GM12873 (cell line): ENCODE measurements at regions not wholly inside any gene's neighbourhood (a gene's known extent, or its start where the extent isn't known, plus 50 kb on each side); places are given as distances from the start of the nearest gene placed in this dataset.

ENCODE experiments used
- CTCF ChIP-seq: IDR thresholded peaks from 2 replicates; pipeline ENCODE4 v1.5.1; 2012; ENCODE audit warnings: low read depth, mild to moderate bottlenecking, moderate library complexity, low read length, control low read depth; ENCODE audit not compliant: insufficient read depth; ENCODE audit errors: missing control alignments

GRCh38 chr14:52202151-52202550 lies 65.3 kb upstream of the PTGDR start:
- no peak for TF ChIP-seq CTCF

- no peak for TF ChIP-seq CTCF
These were observed 77.1 kb upstream of the PTGDR start for GRCh38 chr14:52190337-52190931.

GRCh38 chr14:52189325-52189724 lies 78.2 kb upstream of the PTGDR start:
- no peak for TF ChIP-seq CTCF

GRCh38 chr14:52188381-52188780 lies 79.1 kb upstream of the PTGDR start:
- TF ChIP-seq CTCF: no peak

- TF ChIP-seq CTCF: no peak
These were observed 82.3 kb upstream of the PTGDR start for GRCh38 chr14:52185178-52185577.

GRCh38 chr14:52182853-52183252 lies 84.6 kb upstream of the PTGDR start:
- TF ChIP-seq CTCF: no peak

- TF ChIP-seq CTCF: no peak
These were observed 88.2 kb upstream of the PTGDR start for GRCh38 chr14:52179141-52179790.
